Stimulated activated CD4-positive, alpha-beta T cell treated with anti-CD3 and anti-CD28 coated beads, Interleukin-1b, Interleukin-23, amount 100 ng/mL, for 1 hour (primary cell): ENCODE measurements at regions not wholly inside any gene's neighbourhood (a gene's known extent, or its start where the extent isn't known, plus 50 kb on each side); places are given as distances from the start of the nearest gene placed in this dataset.
"Not testable (repeated sequence)": the region's sequence is repeated elsewhere in the genome, so short reads cannot be mapped to it uniquely, and the experiment has no call there.

Source experiments
- DNase-seq, 2 donors: peaks; one replicate each; pipeline ENCODE4 v3.0.0-alpha.2; 2020; ENCODE audit warnings: low read depth in 2 of 2

GRCh38 chr11:39462506-39462905 is 1996.9 kb downstream of the LRRC4C start:
- DNase-seq: no peak

GRCh38 chr11:39461066-39461465 is 1998.4 kb downstream of the LRRC4C start:
- DNase-seq: no peak

DNA sequence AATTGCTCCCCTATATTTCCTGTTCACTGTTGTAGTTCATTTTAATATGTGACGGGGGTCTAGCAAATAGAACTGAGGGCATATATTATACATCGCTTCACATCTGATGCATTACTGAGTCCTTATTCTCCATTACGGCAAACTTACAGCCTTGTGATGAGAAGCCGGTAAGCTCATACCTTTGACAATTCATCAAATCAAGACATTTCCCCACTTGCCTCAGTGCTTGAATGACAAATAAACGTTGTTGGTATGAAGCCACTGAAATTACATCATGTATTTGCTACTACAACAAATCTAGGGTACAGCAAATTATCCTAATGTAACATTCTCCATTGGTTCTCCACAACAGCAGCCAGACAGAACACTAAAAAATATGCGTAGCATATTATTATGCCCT is 1999.8 kb downstream of the LRRC4C start:
- no peak for DNase-seq

- no peak for DNase-seq
These were observed 2001.0 kb downstream of the LRRC4C start for GRCh38 chr11:39458481-39458880.

GRCh38 chr11:39443424-39444022 is 2015.9 kb downstream of the LRRC4C start:
- DNase-seq: no peak

GRCh38 chr11:39442177-39442576 is 2017.3 kb downstream of the LRRC4C start:
- no peak for DNase-seq

DNA sequence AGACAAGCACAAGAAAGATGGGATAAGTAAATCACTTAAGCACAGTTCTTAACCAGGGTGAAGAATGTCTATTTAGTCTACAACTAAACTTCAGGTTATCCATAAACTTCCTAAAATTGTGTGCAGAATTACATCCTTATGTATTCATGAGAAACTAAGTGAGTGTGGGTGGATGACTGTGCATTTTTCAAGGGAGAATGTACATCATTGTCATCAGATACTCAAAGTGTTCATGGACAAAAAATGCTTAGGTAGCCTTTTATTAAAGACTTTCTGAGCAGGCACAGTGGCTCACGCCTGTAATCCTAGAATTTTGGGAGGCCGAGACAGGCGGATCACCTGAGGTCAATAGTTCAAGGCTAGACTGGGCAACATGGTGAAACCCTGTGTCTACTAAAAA is 2023.8 kb downstream of the LRRC4C start:
- DNase-seq: no peak

GRCh38 chr11:39434466-39434865 is 2025.0 kb downstream of the LRRC4C start:
- no peak for DNase-seq

- DNase-seq: no peak
These were observed 2026.5 kb downstream of the LRRC4C start for GRCh38 chr11:39432929-39433328.

DNA sequence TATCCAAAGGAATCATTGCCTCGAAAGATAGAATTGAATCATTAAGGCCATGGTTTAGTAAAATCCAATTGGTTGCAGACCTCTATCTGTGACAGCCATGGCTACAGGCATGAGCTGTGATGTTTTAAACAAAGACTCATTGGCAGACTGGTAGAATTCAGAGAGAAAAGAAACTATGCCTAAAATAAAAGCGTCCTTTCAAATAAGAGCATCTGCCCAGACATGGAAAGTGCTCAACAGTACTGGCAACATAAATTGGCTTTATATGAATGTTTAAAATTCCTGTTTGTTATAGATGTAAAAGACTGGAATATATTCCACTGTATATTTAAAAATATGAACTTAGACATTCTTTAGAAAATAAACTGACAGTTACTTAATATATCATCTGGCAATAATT is 2034.2 kb downstream of the LRRC4C start:
- no peak for DNase-seq

DNA sequence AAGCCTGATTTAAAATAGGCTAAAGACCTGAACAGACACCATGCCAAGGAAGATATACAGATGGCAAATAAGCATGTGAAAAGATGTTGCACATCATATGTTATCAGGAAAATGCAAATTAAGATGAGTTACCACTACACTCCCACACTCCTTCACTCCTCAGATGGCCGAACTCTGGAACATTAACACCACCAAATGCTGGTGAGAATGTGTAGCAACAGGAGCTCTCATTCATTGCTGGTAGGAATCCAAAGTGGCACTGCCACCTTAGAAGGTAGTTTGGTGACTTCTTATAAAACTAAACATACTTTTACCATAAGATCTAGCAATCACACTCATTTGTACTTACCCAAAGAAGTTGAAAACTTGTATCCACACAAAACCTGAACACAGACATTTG is 2047.3 kb downstream of the LRRC4C start:
- no peak for DNase-seq

- DNase-seq: no peak
These were observed 2073.5 kb downstream of the LRRC4C start for GRCh38 chr11:39385911-39386310.

- DNase-seq: no peak
These were observed 2084.3 kb downstream of the LRRC4C start for GRCh38 chr11:39374963-39375698.

DNA sequence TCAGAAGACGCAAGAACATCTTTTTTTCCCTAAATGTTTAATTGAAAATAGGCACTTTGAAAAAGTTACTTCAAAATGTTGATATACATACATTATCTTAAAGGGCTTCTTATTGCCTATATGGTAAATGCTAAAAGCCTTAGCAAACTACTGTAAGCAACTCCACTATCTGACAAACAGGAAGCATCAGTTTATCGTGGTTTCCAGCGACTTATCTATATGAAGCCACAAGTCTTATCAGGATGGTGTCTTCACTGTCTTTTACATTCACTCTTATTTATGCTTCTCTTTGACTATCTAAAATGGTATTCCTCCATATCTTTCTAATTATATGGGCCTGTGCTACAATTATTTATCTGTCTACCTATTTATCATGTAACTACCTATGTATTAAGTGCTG is 2091.9 kb downstream of the LRRC4C start:
- no peak for DNase-seq

DNA sequence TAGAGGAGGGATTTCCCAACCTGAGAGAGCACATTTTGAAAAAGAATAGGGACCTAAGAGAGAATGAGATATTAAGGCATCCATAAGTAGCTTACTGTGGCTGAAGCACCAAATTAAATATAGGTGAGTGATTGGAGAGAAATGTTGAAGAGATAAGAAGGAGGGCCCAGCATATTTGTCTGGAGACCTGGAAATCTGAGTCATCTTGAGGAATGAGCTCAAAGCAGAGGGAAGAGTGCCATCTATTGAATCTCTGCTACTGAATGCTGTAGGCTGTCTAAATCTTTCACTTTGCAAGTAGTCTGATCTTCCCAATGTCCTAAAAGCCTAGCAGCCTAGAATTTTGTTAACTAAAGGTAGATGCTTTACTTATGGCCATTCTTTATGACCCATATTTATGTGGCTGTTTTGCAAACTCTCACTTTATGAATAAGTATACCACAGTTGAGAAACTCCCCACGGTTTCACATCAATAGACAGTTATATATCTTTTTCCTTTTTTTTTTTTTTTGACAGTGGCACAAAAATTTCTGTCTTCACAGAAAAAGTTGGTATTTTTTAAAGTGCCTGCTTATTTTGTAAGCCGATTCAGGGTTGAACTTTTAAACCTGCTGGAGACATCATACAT is 2093.5 kb downstream of the LRRC4C start:
- no peak for DNase-seq

DNA sequence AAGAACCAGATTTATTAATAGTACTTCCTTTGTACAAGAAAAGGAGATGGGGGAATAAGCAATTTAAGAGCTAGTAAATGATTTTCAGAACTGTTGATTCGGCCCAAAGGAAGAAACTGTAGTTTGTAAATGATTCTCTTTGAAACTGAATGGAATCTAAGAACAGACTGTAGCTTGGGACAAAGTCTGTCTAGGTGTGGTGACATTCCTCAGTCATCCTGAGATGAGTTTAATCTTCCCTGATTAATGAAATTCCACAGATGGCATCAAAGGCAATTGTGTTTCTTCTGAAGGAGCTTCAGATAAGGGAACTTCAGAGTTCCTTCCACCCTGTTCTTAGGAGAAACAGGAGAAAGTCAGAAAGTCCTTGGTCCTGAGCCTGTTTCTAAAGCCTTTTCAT is 2095.9 kb downstream of the LRRC4C start:
- no peak for DNase-seq

DNA sequence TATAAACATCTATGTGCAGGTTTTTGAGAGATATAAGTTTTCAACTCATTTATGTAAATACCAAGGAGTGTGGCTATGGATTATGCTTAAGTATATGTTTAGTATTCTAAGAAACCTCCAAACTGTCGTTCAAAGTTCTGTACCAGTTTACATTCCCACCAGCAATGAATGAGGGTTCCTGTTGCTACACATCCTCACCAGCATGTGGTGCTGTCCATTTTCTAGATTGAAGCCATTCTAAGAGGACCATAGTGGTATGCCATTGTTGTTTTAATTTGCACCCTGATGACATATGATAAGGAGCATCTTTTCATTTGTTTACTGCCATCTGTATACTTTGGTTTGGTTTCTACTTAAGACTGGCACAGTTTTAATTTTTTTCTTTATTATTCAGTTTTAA is 2097.9 kb downstream of the LRRC4C start:
- DNase-seq: no peak

GRCh38 chr11:39345834-39346442 is 2113.5 kb downstream of the LRRC4C start:
- DNase-seq: no peak

DNA sequence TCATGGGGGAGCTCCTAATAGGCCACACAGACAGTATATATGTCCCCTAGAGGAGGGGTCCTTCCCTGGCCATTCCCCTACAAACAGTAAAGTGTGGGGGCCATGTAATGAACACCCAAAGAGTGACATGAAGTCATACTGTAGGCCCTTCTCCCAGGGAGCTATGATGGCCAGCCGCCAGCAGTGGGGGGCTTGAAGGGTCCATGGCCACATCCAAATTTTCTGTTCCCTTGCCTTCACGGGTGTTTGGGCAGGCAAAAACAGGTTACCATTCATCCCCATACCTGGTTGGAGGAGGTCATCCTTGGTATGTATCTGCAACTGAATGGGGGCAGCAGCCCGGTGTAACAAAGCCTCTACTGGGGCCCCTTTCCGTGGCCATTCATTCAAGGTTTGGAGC is 2118.0 kb downstream of the LRRC4C start:
- DNase-seq: no peak

DNA sequence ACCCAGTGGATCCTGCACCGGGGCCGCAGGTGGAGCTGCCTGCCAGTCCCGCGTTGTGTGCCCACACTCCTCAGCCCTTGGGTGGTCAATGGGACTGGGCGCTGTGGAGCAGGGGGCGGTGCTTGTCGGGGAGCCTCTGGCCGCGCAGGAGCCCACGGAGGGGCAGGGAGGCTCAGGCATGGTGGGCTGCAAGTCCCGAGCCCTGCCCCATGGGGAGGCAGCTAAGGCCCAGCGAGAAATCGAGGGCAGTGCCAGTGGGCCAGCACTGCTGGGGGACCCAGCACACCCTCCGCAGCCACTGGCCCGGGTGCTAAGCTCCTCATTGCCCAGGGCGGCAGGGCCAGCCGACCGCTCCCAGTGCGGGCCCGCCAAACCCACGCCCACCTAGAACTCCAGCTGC is 2126.4 kb downstream of the LRRC4C start:
- not testable (repeated sequence) for DNase-seq

- no peak for DNase-seq
These were observed 2132.2 kb downstream of the LRRC4C start for GRCh38 chr11:39327302-39327701.

GRCh38 chr11:39311888-39312287 is 2147.6 kb downstream of the LRRC4C start:
- not testable (repeated sequence) for DNase-seq

GRCh38 chr11:39304586-39304985 is 2154.9 kb downstream of the LRRC4C start:
- DNase-seq: no peak
